GM19463 (cell line): ENCODE measurements at regions not wholly inside any gene's neighbourhood (a gene's known extent, or its start where the extent isn't known, plus 50 kb on each side); places are given as distances from the start of the nearest gene placed in this dataset.

ENCODE experiments used
- ATAC-seq: cut with Tn5 transposase; IDR thresholded peaks from one replicate; pipeline ENCODE4 v1.9.1; 2021; ENCODE audit warnings: mild to moderate bottlenecking, moderate library complexity; ENCODE audit not compliant: unreplicated experiment

- ATAC-seq, result no peak
These were observed 174.2 kb downstream of the KCNRG start for GRCh38 chr13:50189450-50189849.

GRCh38 chr13:50191004-50191403 is 175.8 kb downstream of the KCNRG start:
- no peak for ATAC-seq

DNA sequence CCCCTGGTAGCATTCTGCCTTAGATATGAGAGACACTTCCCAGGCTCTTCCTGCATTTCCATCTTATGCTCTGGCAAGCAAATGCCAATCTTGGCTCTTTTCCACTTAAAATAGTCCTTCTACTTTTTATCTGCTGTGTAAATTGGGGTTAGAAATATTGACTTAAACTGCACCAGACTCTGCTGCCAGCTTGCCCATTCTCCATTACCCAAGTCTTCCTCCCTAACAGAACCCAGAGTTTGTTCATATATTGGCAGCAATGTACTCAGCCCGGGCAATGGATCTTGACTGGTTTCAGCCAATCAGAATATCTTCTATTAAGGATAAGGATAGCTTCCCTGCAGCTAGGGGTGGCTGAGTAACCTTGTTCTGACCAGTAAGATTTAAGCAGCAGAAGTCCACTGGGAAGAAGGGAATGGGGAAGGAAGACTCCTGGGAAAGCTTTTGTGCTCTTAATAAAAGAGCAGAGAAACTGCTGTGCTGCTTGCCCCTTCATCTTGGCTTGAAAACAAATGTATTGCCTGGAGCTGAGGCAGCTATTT is 177.1 kb downstream of the KCNRG start:
- ATAC-seq, result no peak

DNA sequence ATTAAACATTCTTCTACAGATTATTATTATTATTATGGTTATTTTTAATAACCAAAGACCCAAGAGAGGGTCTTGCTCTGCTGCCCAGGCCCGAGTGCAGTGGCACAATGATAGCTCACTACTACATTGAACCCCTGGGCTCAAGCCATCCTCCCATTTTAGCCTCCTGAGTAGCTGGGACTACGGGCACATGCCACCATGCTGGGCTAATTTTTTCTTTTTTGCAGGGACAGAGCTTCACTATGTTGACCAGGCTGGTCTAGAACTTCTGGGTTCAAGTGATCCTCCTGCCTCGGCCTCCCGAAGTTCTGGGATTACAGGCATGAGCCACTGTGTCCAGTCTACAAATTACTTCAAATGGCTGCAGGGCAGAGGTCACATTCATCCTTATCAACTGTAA is 179.8 kb downstream of the KCNRG start:
- ATAC-seq, result no peak

DNA sequence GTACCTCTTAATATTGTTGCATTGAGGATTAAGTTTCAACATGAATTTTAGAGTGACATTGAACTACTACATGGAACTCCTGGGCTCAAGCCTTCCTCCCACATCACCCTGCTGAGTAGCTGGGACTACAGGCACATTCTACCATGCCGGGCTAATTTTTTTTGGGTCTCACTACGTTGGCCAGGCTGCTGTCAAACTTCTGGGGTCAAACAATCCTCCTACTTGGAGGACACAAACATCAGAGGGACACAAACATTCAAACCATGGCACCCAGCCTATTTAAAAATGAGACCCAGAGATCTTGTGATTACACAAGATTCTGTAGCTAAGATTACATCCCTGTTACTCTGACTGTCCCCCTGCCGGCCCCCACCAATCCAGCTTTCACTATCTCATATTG is 180.9 kb downstream of the KCNRG start:
- no peak for ATAC-seq

GRCh38 chr13:50197705-50198104 is 182.5 kb downstream of the KCNRG start:
- no peak for ATAC-seq

- ATAC-seq, result no peak
These were observed 183.3 kb downstream of the KCNRG start for GRCh38 chr13:50198508-50198907.

DNA sequence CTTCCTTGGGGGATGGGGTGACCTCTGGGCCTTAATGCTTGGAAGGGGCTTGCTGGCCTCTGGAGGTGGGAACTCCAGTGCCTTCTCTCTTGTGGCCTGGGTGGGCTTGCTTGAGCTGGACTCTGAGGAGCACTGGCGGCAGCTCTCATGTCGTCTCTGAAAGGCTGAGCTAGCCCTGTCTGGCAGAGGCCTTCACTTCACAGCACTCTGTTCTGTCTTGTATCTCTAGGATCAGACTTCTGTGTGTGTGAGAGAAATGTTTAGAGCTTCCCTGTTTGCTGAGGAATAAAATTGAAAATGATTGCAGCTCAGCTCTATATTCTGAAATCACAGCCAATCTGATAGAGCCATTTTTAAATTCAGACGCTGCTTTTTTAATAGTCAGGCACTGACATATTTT is 185.3 kb downstream of the KCNRG start:
- no peak for ATAC-seq

GRCh38 chr13:50200988-50201387 is 185.7 kb downstream of the KCNRG start:
- ATAC-seq, result no peak

GRCh38 chr13:50202485-50202884 is 187.2 kb downstream of the KCNRG start:
- ATAC-seq, result no peak

DNA sequence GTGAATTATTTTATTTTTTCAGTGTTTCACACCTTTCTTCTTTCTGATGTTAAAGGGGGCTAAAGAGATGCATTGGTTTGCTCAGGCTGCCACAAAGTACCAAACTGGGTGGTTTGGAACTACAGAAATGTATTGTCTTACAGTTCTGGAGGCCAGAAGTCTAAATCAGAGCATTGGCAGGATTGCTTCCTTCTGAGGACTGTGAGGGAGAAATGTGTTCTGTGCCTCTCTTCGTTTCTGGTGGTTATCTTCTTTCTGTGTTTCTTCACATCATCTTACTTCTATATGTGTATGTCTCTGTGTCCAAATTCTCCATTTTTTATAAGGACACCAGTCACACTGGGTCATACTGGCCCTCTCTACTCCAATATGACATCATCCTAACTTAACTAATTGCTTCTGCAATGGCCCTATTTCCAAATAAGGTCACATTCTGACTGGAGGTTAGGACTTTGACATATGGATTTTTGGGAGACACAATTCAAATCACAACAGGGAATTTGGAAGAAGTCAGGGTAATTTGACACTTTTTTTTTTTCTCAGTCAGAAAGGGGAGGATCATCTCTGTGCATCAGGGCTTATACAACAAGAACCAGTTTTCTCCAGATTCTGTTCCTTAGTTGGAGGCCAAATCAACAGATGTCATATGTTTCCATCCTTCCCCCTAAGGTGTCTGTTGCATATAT is 188.2 kb downstream of the KCNRG start:
- ATAC-seq, result no peak

DNA sequence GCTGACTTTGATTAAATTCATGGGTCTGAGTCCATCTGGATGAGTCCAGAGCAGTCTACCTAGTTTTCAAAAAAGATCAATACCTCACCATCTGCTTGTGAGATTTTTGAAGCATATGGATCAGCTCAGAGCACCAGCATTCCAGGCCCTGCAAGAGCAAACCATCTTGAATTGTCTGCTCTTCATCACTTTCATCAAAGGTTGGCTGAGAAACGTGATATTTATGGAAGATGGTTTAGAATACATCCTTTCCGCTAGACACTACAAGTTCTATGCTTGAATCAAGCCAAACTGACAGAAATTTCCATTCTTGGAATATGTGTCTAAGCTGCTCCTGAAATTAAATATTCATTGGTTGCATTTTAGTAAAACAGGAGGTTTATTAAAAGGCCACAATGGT is 190.3 kb downstream of the KCNRG start:
- ATAC-seq, result no peak

DNA sequence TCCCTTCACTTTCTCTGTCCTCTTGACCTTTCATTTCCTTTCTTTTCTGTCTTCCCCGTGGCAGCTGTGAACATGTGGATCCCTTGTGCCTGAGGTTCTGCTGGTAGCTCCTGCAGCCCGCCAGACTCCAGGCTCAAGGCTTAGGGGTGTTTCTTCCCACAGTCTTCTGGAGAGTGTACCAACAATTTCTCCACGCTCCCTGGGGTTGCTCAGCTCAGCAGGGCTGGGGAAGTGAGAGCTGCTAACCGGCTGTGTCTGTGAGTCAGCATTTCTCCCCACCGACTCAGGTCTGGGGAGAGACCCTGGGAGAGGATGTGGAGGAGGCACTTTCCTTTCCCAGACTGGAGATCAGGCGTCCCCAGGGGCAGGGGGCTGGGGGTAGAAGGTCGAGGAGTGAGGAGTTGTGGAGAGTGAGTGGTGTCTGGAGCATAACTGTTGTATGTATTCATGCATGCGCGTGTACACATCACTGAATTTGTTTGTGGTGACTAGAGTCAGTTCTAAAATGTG is 193.6 kb downstream of the KCNRG start:
- ATAC-seq, result no peak

DNA sequence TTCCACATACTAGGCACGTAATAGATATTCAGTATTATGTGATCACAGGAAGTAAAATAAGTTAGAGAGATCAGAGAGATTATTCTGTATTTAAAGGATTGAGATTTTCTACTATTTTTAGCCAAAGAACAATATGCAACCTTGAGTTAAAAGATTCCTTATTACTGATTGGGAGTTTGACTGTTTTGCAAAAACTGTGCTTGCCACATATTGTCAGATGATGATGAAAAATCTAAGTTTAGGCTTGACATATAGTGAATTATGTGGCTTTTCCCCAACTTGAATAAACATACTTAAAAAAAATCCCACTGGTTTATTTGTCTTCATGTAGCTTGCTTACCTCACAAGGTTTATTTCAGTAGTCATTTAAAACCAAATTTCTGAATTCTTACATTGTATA is 194.4 kb downstream of the KCNRG start:
- ATAC-seq, result no peak

- no peak for ATAC-seq
These were observed 198.3 kb downstream of the KCNRG start for GRCh38 chr13:50213526-50213925.

GRCh38 chr13:50214514-50214913 is 199.3 kb downstream of the KCNRG start:
- no peak for ATAC-seq

DNA sequence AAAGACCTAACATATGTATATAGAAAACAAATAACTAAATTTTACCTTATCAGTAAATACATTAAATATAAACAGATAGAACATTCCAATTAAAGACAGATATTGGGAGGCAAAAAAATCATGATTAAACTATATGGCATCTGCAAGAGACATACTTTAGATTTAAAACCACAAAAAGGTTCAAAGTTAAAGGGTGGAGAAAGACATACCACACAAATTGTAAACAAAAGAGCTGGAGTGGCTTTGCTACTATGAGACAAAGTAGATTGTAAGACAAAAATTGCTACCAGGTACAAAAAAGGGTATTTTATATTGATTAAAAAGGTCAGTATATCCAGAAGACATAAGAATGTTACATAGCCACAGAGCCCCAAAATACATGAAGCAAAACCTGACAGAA is 200.2 kb downstream of the KCNRG start:
- no peak for ATAC-seq

DNA sequence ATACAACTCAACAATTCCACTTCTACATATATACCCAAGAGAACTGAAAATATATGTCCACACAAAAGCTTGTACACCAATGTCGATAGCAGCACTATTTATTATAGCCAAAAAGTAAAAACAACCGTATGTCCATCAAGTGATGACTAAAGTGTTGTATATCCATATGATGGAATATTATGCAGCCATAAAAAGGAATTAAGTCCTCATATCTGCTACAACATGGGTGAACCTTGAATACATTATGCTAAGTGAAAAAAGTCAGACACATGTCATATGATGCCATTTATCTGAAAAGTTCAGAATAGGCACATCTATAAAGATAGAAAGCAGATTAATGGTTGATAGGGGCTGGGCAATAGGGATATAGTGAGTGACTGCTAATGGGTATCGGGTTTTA is 204.5 kb downstream of the KCNRG start:
- no peak for ATAC-seq

DNA sequence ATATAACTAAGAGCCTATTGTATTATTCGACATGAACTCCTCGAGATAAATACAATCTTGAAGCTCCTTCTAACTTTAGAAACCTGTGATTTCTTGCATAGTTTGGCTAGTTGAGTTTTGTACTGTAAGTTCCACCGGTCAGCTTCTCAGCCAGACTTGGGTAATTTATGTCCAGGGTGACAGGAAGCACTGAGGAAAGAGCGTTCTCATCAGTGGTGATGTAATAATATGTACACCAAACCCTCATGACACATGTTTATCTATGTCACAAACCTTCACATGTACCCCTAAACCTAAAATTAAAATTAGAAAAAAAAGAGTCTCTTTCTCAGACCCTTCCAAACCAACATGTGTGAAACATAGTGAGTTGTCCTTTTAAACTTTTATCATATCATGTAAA is 205.7 kb downstream of the KCNRG start:
- ATAC-seq, result no peak

DNA sequence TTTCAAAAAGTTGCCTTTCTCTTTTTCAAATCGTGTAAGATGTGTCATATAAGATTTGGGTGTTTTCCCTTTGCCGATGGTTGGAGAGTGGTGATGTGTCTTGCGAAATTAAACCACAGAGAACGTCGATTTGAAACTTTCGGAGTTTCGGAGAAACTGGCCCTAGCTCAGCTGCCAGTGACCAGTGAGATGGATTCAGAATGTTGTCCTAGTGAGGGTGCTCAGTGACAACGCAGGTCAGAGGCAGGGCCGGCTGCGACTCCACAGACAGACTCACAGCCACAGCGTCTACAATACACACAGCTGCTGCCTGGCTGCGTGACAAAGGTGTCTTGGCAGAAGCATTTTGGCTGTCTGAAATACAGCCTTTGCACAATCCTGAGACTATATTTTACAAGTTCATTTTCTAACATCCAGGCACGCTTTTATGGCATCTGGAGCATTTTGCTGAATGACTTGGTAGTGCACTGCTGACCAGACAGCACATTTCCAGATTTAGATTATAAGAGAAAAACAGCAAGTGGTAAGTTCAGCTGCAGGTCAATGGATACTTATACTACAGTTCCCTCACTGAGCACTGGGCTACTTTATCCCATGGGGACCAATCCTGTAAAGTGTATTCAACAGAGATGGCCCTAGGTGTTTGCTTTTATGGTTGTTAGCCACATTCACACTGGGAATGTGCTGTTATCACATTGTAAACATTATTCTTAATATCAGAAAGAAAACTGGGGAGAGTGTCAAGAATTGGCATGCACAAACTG is 207.5 kb downstream of the KCNRG start:
- no peak for ATAC-seq

DNA sequence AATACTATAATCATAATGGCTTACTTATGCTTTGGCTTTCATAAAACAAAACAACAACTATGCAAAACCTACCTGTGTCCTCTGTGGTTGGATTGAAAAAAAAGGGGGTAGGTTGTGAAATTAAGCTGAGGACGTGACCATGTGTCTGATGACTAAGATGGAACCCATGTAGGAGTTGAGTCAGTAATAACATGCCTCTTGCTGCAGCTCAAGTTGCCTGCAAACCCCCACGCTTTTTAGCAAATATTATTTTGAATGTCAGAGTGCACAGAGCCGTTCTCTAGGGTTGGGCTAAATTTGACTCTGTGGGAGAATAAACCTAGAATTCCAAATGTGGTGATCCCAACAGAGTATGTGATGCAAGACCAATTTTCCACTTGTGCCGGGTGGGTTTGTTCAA is 209.3 kb downstream of the KCNRG start:
- peak; percentile 69 for ATAC-seq
